Stimulated activated CD4-positive, alpha-beta T cell treated with anti-CD3 and anti-CD28 coated beads, Interleukin-12 subunit alpha, Interleukin-12 subunit beta, amount 100 ng/mL, for 48 hours (primary cell): ENCODE measurements at regions not wholly inside any gene's neighbourhood (a gene's known extent, or its start where the extent isn't known, plus 50 kb on each side); places are given as distances from the start of the nearest gene placed in this dataset.
"Not testable (repeated sequence)": the region's sequence is repeated elsewhere in the genome, so short reads cannot be mapped to it uniquely, and the experiment has no call there.

Source experiments
- DNase-seq, 3 donors: peaks; one replicate each; pipeline ENCODE4 v3.0.0-alpha.2; 2020; ENCODE audit warnings: low read depth in 2 of 3, low spot score in 1 of 3

GRCh38 chr20:50439539-50440453 is 70.4 kb upstream of the PTPN1 start:
- DNase-seq: no peak

DNA sequence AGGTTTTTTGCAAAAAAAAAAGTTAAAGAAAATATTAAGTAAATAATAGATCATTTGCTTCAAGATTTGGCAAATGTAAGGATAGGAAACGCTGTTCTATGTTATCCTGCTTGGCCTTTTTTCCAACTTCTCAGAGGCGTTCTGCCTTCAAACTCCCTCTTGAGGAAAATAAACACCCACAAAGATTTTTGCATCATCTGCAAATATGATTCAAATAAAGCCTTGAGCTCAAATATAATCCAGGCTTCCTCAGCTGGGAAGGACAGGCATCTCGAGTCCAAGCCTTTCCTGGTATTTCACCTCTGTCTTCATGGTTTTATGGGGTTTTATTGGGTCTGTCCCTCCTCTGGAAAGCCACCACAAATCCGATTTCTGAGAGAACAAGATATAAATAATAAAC is 67.7 kb upstream of the PTPN1 start:
- DNase-seq: no peak

DNA sequence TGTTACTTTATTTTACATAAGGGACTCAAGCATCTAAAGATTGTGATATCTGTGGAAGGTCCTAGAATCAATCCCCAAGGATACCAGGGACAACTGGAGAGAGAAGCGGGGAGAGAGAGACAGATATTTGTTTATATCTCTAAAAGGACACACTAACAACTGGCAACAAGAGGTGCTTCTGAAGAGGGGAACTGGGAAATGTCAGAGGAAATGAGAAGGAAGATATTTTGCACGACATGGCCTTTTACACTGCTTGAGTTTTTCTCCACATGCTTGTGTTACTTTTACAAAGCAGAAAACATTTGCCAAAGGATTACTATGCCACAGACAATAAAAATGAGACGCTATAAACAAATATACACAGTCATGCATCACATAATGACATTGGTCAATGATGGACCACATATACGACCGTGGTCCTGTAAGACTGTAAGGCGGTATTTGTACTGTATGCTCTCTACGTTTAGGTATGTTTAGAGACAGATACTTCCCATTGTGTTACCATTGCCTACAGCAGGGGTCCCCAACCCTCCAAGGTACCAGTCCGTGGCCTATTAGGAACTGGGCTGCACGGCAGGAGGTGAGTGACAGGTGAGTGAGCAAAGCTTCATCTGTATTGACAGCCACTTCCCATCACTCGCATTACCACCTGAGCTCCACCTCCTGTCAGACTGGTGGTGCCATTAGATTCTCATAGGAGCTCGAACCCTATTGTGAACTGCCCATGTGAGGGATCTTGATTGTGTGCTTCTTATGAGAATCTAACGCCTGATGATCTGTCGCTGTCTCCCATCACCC is 64.6 kb upstream of the PTPN1 start:
- DNase-seq: no peak

DNA sequence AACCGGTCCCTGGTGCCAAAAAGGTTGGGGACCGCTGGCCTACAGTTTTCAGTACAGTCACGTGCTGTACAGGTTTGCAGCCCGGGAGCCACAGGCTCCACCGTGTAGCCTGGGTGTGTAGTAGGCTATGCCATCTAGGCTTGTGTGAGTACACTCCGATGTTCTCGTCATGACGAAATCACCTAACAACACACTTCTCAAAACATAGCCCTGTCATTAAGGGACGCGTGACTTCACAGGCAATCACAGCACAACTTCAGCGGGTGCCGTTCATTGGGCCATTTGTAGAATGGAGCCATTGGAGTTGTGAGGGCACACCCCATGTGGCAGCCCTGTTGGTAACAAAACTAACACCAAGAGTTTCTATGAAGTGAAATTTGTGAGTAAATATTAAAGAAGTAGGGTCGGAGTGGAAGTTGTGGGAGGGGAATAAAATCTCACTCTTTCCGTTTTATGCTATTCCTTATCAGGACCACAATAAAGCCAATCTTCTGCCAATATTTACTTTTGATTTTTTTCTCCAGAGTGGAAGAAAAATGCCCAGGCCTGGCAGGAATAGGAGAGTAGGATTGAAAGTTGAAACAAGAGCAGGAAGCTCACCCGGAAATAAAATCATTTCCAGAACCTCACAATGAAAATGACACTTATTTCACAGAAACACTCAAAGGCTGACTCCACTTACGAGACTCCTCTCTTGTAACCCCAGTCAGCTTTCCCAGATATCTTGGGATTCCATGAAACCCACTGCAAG is 63.7 kb upstream of the PTPN1 start:
- no peak for DNase-seq

DNA sequence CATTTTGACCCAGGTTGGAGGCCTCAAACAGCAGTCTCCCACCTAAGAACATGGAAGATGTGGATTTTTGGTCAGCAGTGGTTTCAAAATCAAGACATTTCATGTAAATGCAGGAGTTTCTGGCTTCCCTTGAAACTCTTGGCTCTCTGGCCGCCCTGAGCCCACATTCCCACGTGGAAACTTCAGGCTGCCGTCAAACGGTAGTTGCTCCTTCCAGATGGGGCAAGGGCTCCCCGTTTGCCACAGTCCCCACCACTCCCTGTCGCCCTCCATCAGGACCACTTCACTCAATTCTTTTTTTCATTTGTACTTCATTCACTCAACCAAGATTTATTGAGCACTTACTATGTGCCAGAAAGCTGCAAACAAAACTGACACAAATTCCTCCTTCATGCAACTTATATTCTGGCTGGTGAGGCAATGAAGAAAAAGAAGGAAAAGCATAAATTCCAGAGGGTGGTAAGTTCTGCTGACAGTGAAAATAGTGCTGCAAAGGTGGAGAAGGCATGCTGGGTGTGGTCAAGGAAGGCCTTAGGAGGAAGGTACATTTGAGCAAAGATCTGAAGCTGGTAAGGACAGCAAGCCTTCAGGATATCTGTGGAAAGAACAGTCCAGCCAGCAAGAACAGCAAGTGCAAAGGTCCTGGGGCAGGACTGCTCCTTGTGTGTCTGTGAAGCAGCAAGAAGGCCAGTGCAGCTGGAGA is 62.9 kb upstream of the PTPN1 start:
- DNase-seq: no peak

- DNase-seq: no peak
Measured at GRCh38 chr20:50447817-50448216, 62.4 kb upstream of the PTPN1 start.

GRCh38 chr20:50448625-50449403 is 61.4 kb upstream of the PTPN1 start:
- not testable (repeated sequence) for DNase-seq

- no peak for DNase-seq
Measured at GRCh38 chr20:50449738-50450492, 60.3 kb upstream of the PTPN1 start.

DNA sequence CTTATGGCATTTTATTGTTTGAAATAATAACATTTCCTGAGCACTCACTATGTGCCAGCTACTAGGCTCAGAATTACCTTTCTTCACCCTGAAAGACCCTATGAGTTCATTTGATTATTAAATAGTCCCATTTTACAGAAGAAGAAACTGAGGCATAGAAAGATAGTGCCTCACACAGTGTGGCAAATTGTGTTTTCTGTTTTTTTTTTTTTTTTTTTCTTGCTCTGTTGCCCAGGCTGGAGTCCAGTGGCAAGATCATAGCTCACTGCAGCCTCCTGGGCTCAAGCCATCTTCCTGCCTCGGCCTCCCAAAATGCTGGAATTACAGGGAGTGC is 59.7 kb upstream of the PTPN1 start:
- DNase-seq: no peak

DNA sequence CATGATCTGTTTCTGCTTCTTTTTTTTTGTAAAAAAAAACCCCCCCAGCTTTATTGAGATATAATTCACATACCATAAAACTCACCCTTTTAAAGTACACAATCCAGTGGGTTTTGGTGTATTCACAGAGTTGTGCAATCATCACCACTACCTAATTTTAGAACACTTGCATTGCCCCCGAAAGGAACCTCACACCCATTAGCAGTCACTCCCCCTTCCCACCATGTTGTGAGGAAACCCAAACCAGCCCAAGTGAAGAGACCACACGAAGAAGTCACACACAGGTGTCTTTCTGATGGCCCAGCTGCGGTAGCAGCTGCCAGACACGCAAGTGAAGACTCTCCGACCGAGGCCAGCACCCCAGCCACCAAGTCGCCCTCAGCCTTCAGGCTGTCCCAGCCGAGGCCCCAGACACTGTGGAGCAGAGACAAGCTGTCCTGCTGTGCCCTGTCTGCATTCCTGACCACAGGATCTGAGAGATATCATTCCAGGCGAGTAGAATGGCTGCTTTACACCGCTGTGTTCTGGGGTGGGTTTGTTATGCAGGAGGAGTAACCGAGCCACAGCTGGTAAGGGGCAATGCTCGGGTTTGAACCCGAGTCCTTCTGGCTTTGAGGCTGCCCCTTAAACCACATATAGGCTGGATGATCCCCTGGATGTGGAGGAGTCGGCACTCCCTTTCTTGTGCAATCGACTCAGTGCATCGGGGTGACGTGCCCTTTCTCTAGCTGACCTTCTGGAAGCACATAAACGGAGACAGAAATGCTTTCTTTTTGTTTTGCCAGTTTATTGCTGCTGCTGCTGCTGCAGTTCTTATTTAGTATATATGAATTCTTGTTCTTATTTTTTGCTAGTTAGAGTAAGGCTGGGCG is 59.1 kb upstream of the PTPN1 start:
- no peak for DNase-seq

DNA sequence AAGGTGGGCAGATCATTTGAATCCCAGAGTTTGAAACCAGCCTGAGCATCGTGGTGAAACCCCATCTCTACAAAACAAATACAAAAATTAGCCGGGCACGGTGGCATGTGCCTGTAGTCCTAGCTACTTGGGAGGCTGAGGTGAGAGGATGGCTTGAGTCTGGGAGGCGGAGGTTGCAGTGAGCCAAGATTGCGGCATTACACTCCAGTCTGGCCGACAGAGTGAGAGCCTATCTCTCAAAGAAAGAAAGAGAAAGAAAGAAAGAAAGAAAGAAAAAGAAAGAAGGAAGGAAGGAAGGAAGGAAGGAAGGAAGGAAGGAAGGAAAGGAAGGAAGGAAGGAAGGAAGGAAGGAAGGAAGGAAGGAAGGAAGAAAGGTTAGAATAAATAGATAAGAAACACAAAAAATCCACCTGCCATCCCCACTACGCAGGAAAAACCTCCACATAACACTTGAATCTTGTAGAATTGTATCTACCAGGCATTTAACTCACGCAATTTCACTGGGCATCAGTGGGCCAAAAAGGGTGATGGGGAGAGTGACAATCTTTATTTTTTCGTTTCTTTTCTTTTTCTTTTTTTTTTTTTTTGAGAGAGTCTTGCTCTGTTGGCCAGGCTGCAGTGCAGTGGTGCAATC is 58.3 kb upstream of the PTPN1 start:
- DNase-seq: not testable (repeated sequence)

- DNase-seq: no peak
Measured at GRCh38 chr20:50453533-50454244, 56.5 kb upstream of the PTPN1 start.

- not testable (repeated sequence) for DNase-seq
Measured at GRCh38 chr20:50455245-50455644, 54.9 kb upstream of the PTPN1 start.

- no peak for DNase-seq
Measured at GRCh38 chr20:50455656-50456451, 54.3 kb upstream of the PTPN1 start.

GRCh38 chr20:50456452-50457324 is 53.5 kb upstream of the PTPN1 start:
- no peak for DNase-seq
